Loucy (cell line): ENCODE measurements at regions not wholly inside any gene's neighbourhood (a gene's known extent, or its start where the extent isn't known, plus 50 kb on each side); places are given as distances from the start of the nearest gene placed in this dataset.

Source experiments
- H2AFZ ChIP-seq: fragments of 200-600 bp; sonication (generic); 2 replicates; pipeline ENCODE4 v1.6.0; 2016; ENCODE audit warnings: antibody characterized with exemption, mild to moderate bottlenecking, low read length, moderate library complexity
- H3F3A ChIP-seq: fragments of 200-600 bp; 2 replicates; pipeline ENCODE4 v1.6.0; 2016; ENCODE audit warnings: antibody characterized with exemption, low read depth, mild to moderate bottlenecking
- H3K27me3 ChIP-seq: fragments of 200-600 bp; sonication (generic); 2 replicates; pipeline ENCODE4 v1.6.1; 2014; ENCODE audit warnings: low read length, mild to moderate bottlenecking; ENCODE audit not compliant: insufficient read depth, poor library complexity, severe bottlenecking
- H3K36me3 ChIP-seq: fragments of 200-600 bp; sonication (generic); 2 replicates; pipeline ENCODE4 v1.6.1; 2016; ENCODE audit warnings: low read length; ENCODE audit not compliant: insufficient read depth
- H3K4me1 ChIP-seq: fragments of 200-600 bp; sonication (generic); 2 replicates; pipeline ENCODE4 v1.5.1; 2014; ENCODE audit warnings: low read length, mild to moderate bottlenecking; ENCODE audit not compliant: insufficient read depth, poor library complexity, severe bottlenecking
- H3K4me2 ChIP-seq: fragments of 200-600 bp; sonication (generic); 2 replicates; pipeline ENCODE4 v1.6.0; 2014; ENCODE audit warnings: antibody characterized with exemption, low read length, low read depth, mild to moderate bottlenecking; ENCODE audit not compliant: poor library complexity, severe bottlenecking
- H3K4me3 ChIP-seq: fragments of 200-600 bp; sonication (generic); 2 replicates; pipeline ENCODE4 v1.5.1; 2014; ENCODE audit warnings: low read length, mild to moderate bottlenecking, mixed read lengths; ENCODE audit not compliant: poor library complexity, severe bottlenecking
- H3K79me2 ChIP-seq: fragments of 200-600 bp; sonication (generic); 2 replicates; pipeline ENCODE4 v1.6.1; 2014; ENCODE audit warnings: low read length; ENCODE audit not compliant: insufficient read depth
- H3K9ac ChIP-seq: fragments of 200-600 bp; sonication (generic); 2 replicates; pipeline ENCODE4 v1.6.0; 2014; ENCODE audit warnings: mild to moderate bottlenecking, low read depth, low read length, moderate library complexity; ENCODE audit not compliant: poor library complexity, severe bottlenecking
- H3K9me2 ChIP-seq: fragments of 200-600 bp; sonication (generic); replicated peaks from 2 replicates; pipeline ENCODE4 v1.6.1; 2016; ENCODE audit warnings: low read depth, low read length, mixed read lengths
- H3K9me3 ChIP-seq: fragments of 200-600 bp; sonication (generic); 2 replicates; pipeline ENCODE4 v1.6.1; 2014; ENCODE audit warnings: mild to moderate bottlenecking, antibody characterized with exemption, low read length, low read depth; ENCODE audit not compliant: insufficient read depth
- H4K20me1 ChIP-seq: fragments of 200-600 bp; sonication (generic); 2 replicates; pipeline ENCODE4 v1.6.0; 2014; ENCODE audit warnings: antibody characterized with exemption, low read length, mild to moderate bottlenecking; ENCODE audit not compliant: insufficient read depth, poor library complexity, severe bottlenecking
- CTCF ChIP-seq: fragments of 200-600 bp; sonication (generic); conservative IDR thresholded peaks from 2 replicates; pipeline ENCODE4 v1.5.1; 2014; ENCODE audit warnings: mild to moderate bottlenecking, antibody characterized with exemption, low read length
- EZH2phosphoT487 ChIP-seq: fragments of 200-600 bp; IDR thresholded peaks from 2 replicates; pipeline ENCODE4 v1.6.1; 2018; ENCODE audit warnings: antibody characterized with exemption, mild to moderate bottlenecking, moderate library complexity, borderline replicate concordance

- no peaks in the 10 kb centered on the region for H3K79me2 ChIP-seq
- H3F3A ChIP-seq = no peaks in the 10 kb centered on the region
These were observed 95.1 kb downstream of the NPY start for GRCh38 chr7:24378871-24379616.

GRCh38 chr7:24381894-24382505 lies 98.0 kb downstream of the NPY start:
- no peaks in the 10 kb centered on the region for H3F3A ChIP-seq
- H3K4me3 ChIP-seq = no peak overlapping the region
- H3K9ac ChIP-seq = no peak overlapping the region
- no peaks in the 10 kb centered on the region for H3K36me3 ChIP-seq
- no peaks in the 10 kb centered on the region for H3K4me1 ChIP-seq
- no peaks in the 10 kb centered on the region for H3K9me3 ChIP-seq
- H3K4me2 ChIP-seq = no peak overlapping the region
- peak overlapping the region; percentile 33 for H2AFZ ChIP-seq
- H3K9me2 ChIP-seq = no peaks in the 10 kb centered on the region
- no peaks in the 10 kb centered on the region for H3K79me2 ChIP-seq
- H4K20me1 ChIP-seq = no peaks in the 10 kb centered on the region
- no peaks in the 10 kb centered on the region for H3K27me3 ChIP-seq
- TF ChIP-seq EZH2phosphoT487 (no peak), CTCF (peak; percentile 79)

More at GRCh38 chr7:24378871-24379616, 95.1 kb downstream of the NPY start:
- no peak for TF ChIP-seq EZH2phosphoT487
- TF ChIP-seq CTCF = no peak
- Histone ChIP-seq H3K9me3 (no peaks in the 10 kb centered on the region), H3K4me1 (no peaks in the 10 kb centered on the region), H3K9ac (no peak overlapping the region), H3K27me3 (no peaks in the 10 kb centered on the region), H3K4me3 (no peak overlapping the region), H3K36me3 (no peaks in the 10 kb centered on the region), H3K4me2 (no peak overlapping the region), H3K9me2 (no peaks in the 10 kb centered on the region), H2AFZ (no peak overlapping the region), H4K20me1 (no peaks in the 10 kb centered on the region)

- no peaks in the 10 kb centered on the region for H3K79me2 ChIP-seq
- H4K20me1 ChIP-seq = no peaks in the 10 kb centered on the region
- no peaks in the 10 kb centered on the region for H3F3A ChIP-seq
- no peaks in the 10 kb centered on the region for H3K9me2 ChIP-seq
- H3K9ac ChIP-seq = no peak overlapping the region
- no peak for TF ChIP-seq EZH2phosphoT487
- TF ChIP-seq CTCF = no peak
- no peak overlapping the region for H2AFZ ChIP-seq
- no peak overlapping the region for H3K4me2 ChIP-seq
- H3K27me3 ChIP-seq = no peaks in the 10 kb centered on the region
- no peaks in the 10 kb centered on the region for H3K36me3 ChIP-seq
- H3K9me3 ChIP-seq = no peaks in the 10 kb centered on the region
- H3K4me3 ChIP-seq = no peak overlapping the region
- no peaks in the 10 kb centered on the region for H3K4me1 ChIP-seq
These were observed 99.1 kb downstream of the NPY start for GRCh38 chr7:24383055-24383454.
